Activated CD8-positive, alpha-beta memory T cell treated with anti-CD3 and anti-CD28 coated beads, Interleukin-2, amount 10 ng/mL, durations not matched to agents 7 days and 5 days (primary cell): ENCODE measurements at regions not wholly inside any gene's neighbourhood (a gene's known extent, or its start where the extent isn't known, plus 50 kb on each side); places are given as distances from the start of the nearest gene placed in this dataset.

Experiments
- ATAC-seq: fragments of 150-1000 bp; cut with Tn5 transposase; one replicate; pipeline ENCODE4 v1.10.0; 2021; ENCODE audit warnings: moderate library complexity
- CTCF ChIA-PET: fragments of 350-600 bp; sonication (Branson Sonifier 250); formaldehyde crosslinking; loops from one replicate; lab custom pipeline; 2021; ENCODE audit warnings: antibody characterized with exemption; lab: Charles Lee
- DNase-seq: peaks from one replicate; pipeline ENCODE4 v3.0.0-alpha.2; 2020
- H3K27ac Mint-ChIP-seq: one replicate; pipeline ENCODE4 v1.8.0; 2021; ENCODE audit warnings: mild to moderate bottlenecking, mixed read lengths
- H3K27me3 Mint-ChIP-seq: one replicate; pipeline ENCODE4 v1.8.0; 2021; ENCODE audit warnings: mixed read lengths
- H3K36me3 Mint-ChIP-seq: one replicate; pipeline ENCODE4 v1.8.0; 2021; ENCODE audit warnings: mild to moderate bottlenecking, mixed read lengths
- H3K4me1 Mint-ChIP-seq: one replicate; pipeline ENCODE4 v1.8.0; 2021; ENCODE audit warnings: mixed read lengths
- H3K4me3 Mint-ChIP-seq: one replicate; pipeline ENCODE4 v1.8.0; 2021; ENCODE audit warnings: mild to moderate bottlenecking, moderate library complexity, mixed read lengths
- H3K9me3 Mint-ChIP-seq: one replicate; pipeline ENCODE4 v1.8.0; 2022; ENCODE audit warnings: low read depth, mixed read lengths

DNA sequence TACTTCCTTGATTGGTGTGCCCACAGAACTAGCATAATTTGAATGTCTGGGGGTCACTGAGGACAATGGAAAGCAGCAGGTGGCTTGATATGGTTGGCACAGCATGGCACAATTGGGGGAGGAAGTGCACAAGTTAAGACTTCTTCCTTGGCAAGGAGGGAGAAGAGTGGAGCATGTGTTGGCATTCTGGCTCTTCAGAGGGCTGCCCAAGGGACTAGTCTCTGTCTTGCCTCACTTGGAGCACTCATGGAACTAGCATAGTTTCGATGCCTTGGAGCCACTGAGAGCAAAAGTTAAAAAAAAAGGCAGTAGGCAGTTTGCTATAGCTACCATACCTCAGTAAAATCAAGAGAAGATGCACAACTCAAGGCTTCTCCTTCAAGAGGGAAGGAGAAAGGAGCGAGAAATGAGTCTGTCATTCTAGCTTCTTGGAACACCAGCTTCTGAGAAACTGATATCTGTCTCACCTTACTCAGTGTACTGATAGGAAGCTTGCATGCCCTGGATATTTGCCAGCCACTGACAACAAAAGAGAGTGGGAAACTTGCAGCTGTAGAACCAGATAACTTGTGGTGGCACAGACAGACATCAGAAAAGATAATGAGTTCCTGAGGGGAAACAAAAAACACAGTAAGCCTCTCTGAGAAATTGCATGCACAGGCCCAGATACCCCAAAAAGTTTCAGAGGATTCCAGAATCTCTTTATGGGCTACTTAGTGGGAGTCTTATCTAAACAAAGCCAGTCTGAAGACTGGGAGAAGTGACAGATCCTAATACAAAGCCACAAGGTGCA lies 207.5 kb upstream of the SAMSN1 start:
- Mint-ChIP-seq H3K27ac (no peak overlapping the region), H3K36me3 (peaks cover 6% of the 10 kb centered on the region), H3K4me1 (peaks cover 13% of the 10 kb centered on the region), H3K9me3 (peaks cover 2% of the 10 kb centered on the region), H3K4me3 (no peak overlapping the region), H3K27me3 (peaks cover 10% of the 10 kb centered on the region)
- ATAC-seq: no peak
- CTCF ChIA-PET: no interaction called here
- DNase-seq: no peak

DNA sequence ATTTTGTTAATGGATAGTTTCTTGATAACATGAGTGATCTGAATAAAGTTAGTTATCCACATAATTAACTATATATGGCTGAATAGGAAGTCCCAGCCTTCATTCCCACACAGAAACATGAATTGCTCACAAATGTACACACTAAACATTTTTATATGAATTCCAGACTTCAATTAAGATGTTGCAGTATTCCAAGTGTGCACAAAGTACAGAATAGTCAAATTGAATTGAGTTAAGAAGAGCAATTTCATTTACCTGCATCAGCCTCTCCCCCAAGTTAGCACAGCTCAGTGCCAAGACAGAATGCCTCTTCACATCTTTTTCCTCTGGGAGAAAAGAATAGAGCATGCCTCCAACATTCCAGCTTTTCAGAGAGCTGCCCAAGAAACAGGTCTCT lies 207.0 kb upstream of the SAMSN1 start:
- H3K36me3 Mint-ChIP-seq: peaks cover 6% of the 10 kb centered on the region
- ATAC-seq: no peak
- CTCF ChIA-PET: no interaction called here

DNA sequence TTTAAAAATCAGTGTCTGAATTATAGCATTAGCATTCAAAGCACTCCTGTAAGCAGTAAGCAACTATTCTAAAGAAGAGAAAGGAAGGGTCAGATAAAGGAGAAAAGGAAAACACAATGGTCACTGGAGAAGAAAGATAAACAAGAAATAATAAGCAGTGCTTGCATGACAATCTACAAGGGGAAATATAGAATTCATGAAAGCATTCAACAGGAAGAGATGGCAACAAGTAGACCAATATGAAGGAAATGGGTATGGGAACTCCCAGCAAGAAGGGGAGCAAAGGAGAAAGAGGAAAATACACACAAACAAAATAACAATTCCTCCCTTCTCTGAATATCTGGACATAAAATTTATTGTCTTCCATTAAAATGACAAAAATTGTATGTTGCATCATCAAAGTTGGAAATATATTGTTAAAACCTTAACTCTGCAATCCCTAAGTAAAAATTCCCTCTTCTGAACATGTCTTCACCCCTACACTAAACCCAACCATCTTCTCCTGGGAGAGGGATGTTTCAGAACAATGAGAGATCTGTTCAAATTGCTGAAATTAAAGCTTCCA lies 206.3 kb upstream of the SAMSN1 start:
- no peak for DNase-seq
- H3K27me3 Mint-ChIP-seq: peaks cover 12% of the 10 kb centered on the region
- H3K36me3 Mint-ChIP-seq: peaks cover 6% of the 10 kb centered on the region
- no peak overlapping the region for H3K4me3 Mint-ChIP-seq
- CTCF ChIA-PET: interaction anchor here (1.2 kb wide), 1 partner anchor 15 kb away, joined by 3 read pairs; no protein-coding TSS in a partner anchor
- H3K9me3 Mint-ChIP-seq: peaks cover 2% of the 10 kb centered on the region
- ATAC-seq: no peak
- peaks cover 13% of the 10 kb centered on the region for H3K4me1 Mint-ChIP-seq
- H3K27ac Mint-ChIP-seq: no peak overlapping the region

More for the DNA sequence above, 207.0 kb upstream of the SAMSN1 start:
- Mint-ChIP-seq H3K4me1 (peaks cover 13% of the 10 kb centered on the region), H3K4me3 (no peak overlapping the region), H3K27ac (no peak overlapping the region), H3K27me3 (peaks cover 12% of the 10 kb centered on the region), H3K9me3 (peaks cover 2% of the 10 kb centered on the region)
- DNase-seq: no peak

DNA sequence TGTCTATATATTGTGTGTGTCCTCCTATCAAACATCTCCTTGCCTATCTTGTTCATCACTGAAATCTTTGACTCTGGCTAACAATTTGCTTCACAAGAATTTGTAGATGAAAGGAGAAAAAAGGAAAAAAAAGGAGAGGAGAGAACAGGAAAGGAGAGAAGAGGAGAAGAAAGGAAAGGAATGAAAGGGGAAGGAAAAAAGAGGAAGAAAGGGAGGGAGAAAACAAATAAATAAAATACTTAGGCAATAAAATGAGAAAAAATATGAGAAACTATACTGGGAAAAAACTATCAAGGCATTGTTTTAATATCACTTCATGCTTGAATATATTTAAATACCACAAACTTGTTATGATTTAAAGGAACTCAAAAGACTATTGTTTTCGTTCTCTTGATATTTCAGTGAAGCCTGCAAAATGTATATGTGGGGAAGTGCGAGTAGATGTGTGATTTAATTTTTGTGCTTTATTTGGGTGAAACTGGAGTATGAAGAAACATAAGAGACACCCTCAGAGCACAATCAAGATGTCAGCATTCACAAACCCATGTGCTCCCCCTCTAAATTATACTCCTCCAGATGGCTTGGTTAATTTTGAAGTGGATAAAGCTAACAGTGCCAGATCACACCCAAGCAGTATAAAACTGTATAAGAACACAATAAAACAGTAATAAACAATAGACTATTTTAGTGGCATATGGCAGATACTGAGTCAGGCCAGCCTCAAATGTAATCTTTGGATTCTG lies 205.7 kb upstream of the SAMSN1 start:
- no peak for DNase-seq
- Mint-ChIP-seq H3K36me3 (peaks cover 6% of the 10 kb centered on the region), H3K27me3 (peaks cover 12% of the 10 kb centered on the region), H3K27ac (no peak overlapping the region), H3K4me3 (no peak overlapping the region), H3K4me1 (peaks cover 13% of the 10 kb centered on the region), H3K9me3 (peaks cover 2% of the 10 kb centered on the region)
- CTCF ChIA-PET: interaction anchor here (1.2 kb wide), 1 partner anchor 14 kb away, joined by 3 read pairs; no protein-coding TSS in a partner anchor
- ATAC-seq: no peak

DNA sequence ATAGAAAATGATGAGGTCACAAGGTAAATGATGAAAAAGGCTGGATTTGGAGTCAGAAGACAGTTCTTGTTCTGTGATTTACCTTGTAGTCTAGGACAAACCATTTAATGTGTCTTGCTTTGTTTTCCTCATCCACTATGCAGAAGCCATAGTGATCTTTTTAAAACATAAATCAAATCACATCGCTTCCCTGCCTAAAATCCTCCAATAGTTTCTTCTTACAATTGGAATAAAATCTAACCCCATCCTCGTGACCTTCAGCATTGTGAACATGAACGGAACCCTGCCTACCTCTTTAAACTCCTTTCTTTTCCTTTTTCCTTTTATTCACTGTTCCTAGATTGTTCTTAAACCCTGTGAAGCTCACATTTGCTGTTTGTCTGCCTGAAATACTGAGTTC lies 204.9 kb upstream of the SAMSN1 start:
- H3K27ac Mint-ChIP-seq: no peak overlapping the region
- H3K27me3 Mint-ChIP-seq: peaks cover 12% of the 10 kb centered on the region
- no peak overlapping the region for H3K4me3 Mint-ChIP-seq
- CTCF ChIA-PET: no interaction called here
- H3K36me3 Mint-ChIP-seq: peaks cover 9% of the 10 kb centered on the region
- DNase-seq: no peak
- no peak for ATAC-seq
- H3K9me3 Mint-ChIP-seq: peaks cover 2% of the 10 kb centered on the region
- peaks cover 13% of the 10 kb centered on the region for H3K4me1 Mint-ChIP-seq

DNA sequence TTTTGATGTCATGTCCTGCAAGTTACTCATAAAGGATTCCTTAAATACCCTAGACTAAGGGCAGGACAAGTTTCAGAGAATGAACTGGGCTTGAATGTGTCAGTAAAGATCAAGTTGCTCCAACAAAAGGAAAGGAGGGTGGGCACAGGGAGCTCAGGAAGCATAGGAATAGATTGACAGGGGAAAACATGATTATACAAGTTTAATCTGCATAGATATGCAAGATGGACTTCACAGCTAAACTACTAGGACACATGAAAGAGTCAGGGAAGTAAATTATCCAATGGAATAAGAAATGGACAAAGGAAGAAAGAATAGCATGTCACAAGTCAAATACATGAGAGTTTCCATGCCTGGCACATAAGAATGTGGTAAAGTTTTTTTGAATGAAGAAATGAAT lies 203.9 kb upstream of the SAMSN1 start:
- peaks cover 13% of the 10 kb centered on the region for H3K4me1 Mint-ChIP-seq
- no peak for ATAC-seq
- DNase-seq: no peak
- H3K9me3 Mint-ChIP-seq: peaks cover 2% of the 10 kb centered on the region
- CTCF ChIA-PET: no interaction called here
- H3K36me3 Mint-ChIP-seq: peaks cover 14% of the 10 kb centered on the region
- H3K27me3 Mint-ChIP-seq: peaks cover 12% of the 10 kb centered on the region
- no peak overlapping the region for H3K27ac Mint-ChIP-seq
- no peak overlapping the region for H3K4me3 Mint-ChIP-seq

DNA sequence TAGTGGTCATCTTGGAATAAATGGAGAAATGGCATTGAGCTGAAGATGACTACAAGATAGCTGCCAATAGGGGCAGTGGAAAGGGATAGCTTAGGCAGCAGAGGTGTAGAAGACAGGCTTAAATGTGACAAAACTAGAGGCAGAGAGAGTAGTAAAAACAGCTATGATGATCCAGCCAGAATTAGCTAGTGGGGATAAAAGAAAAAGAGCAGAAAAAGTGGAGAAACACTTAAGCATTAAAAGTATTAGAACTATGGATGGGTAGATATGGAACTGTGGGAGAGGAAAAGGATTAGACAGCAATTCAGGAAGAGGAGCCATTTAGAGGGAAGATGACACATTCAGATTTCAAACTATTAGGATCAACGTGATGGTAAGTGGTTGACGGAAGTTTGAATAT lies 202.5 kb upstream of the SAMSN1 start:
- CTCF ChIA-PET: no interaction called here
- DNase-seq (no peak), ATAC-seq (no peak)
- no peak overlapping the region for H3K27ac Mint-ChIP-seq
- H3K4me3 Mint-ChIP-seq: no peak overlapping the region
- peaks cover 10% of the 10 kb centered on the region for H3K4me1 Mint-ChIP-seq
- peaks cover 13% of the 10 kb centered on the region for H3K36me3 Mint-ChIP-seq
- H3K9me3 Mint-ChIP-seq: peaks cover 2% of the 10 kb centered on the region
- H3K27me3 Mint-ChIP-seq: peaks cover 12% of the 10 kb centered on the region

DNA sequence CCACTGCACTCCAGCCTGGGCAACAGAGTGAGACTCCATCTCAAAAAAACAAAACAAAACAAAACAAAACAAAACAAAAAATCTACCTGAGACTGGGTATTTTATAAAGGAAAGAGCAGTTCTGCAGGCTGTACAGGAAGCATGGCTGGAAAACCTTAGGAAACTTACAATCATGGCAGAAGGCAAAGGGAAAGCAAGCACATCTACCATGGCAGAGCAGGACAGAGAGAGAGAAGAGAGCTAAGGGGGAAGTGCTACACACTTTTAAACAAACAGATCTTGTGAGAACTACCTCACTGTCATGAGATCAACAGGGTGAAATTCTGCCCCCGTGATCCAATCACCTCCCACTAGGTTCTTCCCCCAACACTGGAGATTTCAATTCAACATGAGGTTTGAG lies 198.3 kb upstream of the SAMSN1 start:
- Mint-ChIP-seq H3K4me3 (no peak overlapping the region), H3K27me3 (peaks cover 6% of the 10 kb centered on the region), H3K27ac (no peak overlapping the region), H3K4me1 (peaks cover 4% of the 10 kb centered on the region), H3K36me3 (peaks cover 14% of the 10 kb centered on the region), H3K9me3 (peaks cover 2% of the 10 kb centered on the region)
- CTCF ChIA-PET: no interaction called here
- DNase-seq: no peak
- no peak for ATAC-seq

DNA sequence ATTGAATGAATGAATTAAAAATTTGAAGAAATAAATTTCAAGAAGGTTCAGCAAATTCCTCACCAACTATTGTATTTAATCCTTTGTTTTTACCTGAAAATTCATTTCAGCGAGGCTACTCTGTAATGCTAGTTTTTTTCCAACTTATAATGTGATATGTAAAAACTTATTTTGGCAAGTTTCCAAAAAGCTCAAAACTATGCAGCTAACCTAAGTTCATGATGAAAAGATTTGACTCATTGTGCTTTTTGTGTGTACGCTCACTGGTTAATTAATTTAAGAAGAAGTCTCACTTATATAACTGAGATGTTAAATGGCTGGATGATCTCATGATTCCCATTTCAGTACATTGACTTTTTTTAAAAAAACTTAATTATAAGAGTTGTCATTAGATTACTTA lies 196.0 kb upstream of the SAMSN1 start:
- CTCF ChIA-PET: no interaction called here
- no peak overlapping the region for H3K27ac Mint-ChIP-seq
- DNase-seq (no peak), ATAC-seq (no peak)
- no peak overlapping the region for H3K4me3 Mint-ChIP-seq
- H3K27me3 Mint-ChIP-seq: no peaks in the 10 kb centered on the region
- peaks cover 17% of the 10 kb centered on the region for H3K4me1 Mint-ChIP-seq
- H3K36me3 Mint-ChIP-seq: peaks cover 16% of the 10 kb centered on the region
- peaks cover 2% of the 10 kb centered on the region for H3K9me3 Mint-ChIP-seq

DNA sequence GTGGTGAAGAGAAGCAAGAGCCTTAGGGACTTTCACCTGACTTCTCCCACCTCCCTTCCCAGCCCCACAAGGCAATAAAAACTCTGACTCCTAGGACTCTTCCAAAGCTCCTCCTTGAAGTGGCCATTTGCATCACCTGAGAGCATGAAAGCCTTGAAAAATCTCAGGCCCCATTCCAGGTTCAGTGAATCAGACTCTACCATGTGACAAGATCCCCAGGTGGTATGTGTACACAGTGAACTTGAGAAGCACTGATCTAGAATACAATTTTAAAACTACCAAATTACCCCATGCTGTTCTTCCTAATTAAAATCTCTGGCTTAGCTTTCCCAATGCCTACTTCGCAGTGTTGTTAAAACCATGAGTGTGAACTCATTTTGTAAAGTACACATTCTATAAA lies 195.1 kb upstream of the SAMSN1 start:
- Mint-ChIP-seq H3K36me3 (peaks cover 15% of the 10 kb centered on the region), H3K4me1 (peaks cover 26% of the 10 kb centered on the region), H3K27me3 (no peaks in the 10 kb centered on the region), H3K4me3 (no peak overlapping the region), H3K27ac (no peak overlapping the region), H3K9me3 (peaks cover 2% of the 10 kb centered on the region)
- ATAC-seq (no peak), DNase-seq (no peak)
- CTCF ChIA-PET: no interaction called here

DNA sequence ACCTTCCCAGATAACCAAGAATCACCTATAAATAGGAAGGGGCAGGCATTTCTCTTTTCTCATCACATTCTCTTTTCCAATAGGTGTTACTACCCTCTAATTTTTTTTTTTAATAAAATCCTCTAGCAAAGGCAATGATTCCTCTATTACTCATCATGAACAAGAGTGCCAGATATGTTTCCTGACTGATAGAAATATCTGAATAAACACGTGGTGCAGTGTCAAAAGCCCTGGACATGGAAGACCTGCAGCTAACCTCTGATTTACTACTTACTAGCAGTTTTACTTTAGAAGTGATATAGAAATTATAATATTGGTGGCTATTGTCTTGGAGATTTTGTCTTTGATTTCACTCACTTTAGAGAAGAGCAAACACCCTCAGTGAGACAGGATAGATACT lies 194.6 kb upstream of the SAMSN1 start:
- no peak for ATAC-seq
- H3K9me3 Mint-ChIP-seq: peaks cover 2% of the 10 kb centered on the region
- H3K36me3 Mint-ChIP-seq: peaks cover 13% of the 10 kb centered on the region
- CTCF ChIA-PET: no interaction called here
- no peaks in the 10 kb centered on the region for H3K27me3 Mint-ChIP-seq
- H3K27ac Mint-ChIP-seq: no peak overlapping the region
- no peak overlapping the region for H3K4me3 Mint-ChIP-seq
- H3K4me1 Mint-ChIP-seq: peaks cover 29% of the 10 kb centered on the region
- DNase-seq: no peak

DNA sequence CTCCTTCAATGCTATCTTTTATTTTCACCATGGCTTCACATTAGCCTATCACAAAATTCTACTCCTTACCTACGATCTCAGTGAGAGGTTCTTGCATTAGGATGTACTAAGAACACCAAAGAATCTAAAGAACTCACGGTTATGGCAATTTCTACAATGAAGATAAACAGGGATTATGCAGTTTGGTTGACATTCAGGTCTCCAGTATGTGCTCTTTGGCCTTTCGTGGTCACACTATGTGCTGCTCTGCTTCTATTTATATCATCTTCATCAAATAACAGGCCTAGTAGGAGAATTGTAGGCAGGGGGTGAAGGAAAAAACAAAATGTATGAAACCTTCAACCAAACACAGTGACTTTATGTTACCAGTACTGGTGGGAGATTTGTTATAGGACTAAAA lies 194.0 kb upstream of the SAMSN1 start:
- H3K9me3 Mint-ChIP-seq: peaks cover 2% of the 10 kb centered on the region
- H3K4me3 Mint-ChIP-seq: no peak overlapping the region
- peaks cover 33% of the 10 kb centered on the region for H3K4me1 Mint-ChIP-seq
- H3K27me3 Mint-ChIP-seq: no peaks in the 10 kb centered on the region
- H3K27ac Mint-ChIP-seq: no peak overlapping the region
- H3K36me3 Mint-ChIP-seq: peaks cover 14% of the 10 kb centered on the region
- ATAC-seq (no peak), DNase-seq (no peak)
- CTCF ChIA-PET: no interaction called here

DNA sequence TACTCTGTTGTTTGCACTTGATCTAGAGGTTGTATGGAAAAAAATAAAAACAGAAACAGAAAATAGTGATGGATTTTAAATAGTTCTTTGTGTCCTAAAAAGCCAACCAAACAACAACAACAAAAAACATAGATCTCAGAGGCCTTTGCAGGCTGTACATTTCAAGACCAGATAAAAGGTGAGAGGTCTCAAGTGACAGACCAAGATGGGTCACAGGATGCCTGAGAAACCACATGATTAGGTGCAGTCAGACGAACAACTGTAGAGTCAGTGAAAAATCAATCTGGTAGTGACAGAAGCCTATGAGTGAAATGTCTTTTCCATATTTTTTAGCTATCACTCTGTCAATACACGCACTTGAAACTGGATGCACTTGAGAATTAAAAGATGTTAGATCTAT lies 193.5 kb upstream of the SAMSN1 start:
- Mint-ChIP-seq H3K4me1 (peaks cover 35% of the 10 kb centered on the region), H3K27ac (no peak overlapping the region), H3K27me3 (no peaks in the 10 kb centered on the region), H3K4me3 (no peak overlapping the region), H3K9me3 (peaks cover 2% of the 10 kb centered on the region), H3K36me3 (peaks cover 17% of the 10 kb centered on the region)
- DNase-seq (no peak), ATAC-seq (no peak)
- CTCF ChIA-PET: no interaction called here
